ENCODE measurements at regions not wholly inside any gene's neighbourhood (a gene's known extent, or its start where the extent isn't known, plus 50 kb on each side); places are given as distances from the start of the nearest gene placed in this dataset.

DNA sequence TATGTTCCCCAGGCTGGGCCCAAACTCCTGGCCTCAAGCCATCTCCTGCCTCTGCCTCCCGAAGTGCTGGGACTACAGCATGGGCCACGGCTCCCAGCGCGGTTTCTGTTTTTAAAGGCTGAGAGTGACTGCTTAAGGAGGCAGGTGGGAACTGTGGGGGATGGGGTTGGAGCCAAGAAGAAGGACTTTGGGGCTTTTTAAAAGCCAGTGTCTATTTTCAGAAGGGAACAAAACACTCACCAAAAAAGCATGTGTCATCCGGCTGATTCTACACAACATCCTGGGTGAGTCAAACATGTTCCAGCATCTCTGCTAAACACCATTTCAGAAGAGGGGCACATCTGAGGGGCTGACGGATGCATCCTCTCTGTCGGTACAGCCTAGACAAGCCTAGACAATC, 824.5 kb downstream of the TYW1 start:
- Histone ChIP-seq H2AFZ (no peak overlapping the region), H3F3A (replicated peaks; ENCODE audit: low read depth) (no peaks in the 10 kb centered on the region), H3K27me3 (ENCODE audit: insufficient read depth) (no peaks in the 10 kb centered on the region), H3K4me2 (no peak overlapping the region), H3K79me2 (replicated peaks; ENCODE audit: insufficient read depth) (no peaks in the 10 kb centered on the region), H3K27ac (ENCODE audit: low read depth) (no peak overlapping the region), H3K9me2 (ENCODE audit: insufficient read depth) (no peaks in the 10 kb centered on the region), H3K4me1 (ENCODE audit: insufficient read depth) (no peaks in the 10 kb centered on the region), H4K20me1 (replicated peaks; ENCODE audit: insufficient read depth) (no peaks in the 10 kb centered on the region), H3K4me3 (no peak overlapping the region), H3K36me3 (ENCODE audit: insufficient read depth) (no peaks in the 10 kb centered on the region; the same call in 1 of the 2 replicates)
- peaks cover 6% of the 10 kb centered on the region for H3K27me3 Mint-ChIP-seq (ENCODE audit: insufficient read depth, low read depth, poor library complexity)
- H3K4me3 Mint-ChIP-seq = no peak overlapping the region
- H3K4me1 Mint-ChIP-seq = no peaks in the 10 kb centered on the region
- no peak for DNase-seq (ENCODE audit: low spot score)
- no peak for ATAC-seq
- no peak overlapping the region for H3K27ac Mint-ChIP-seq
- H3K36me3 Mint-ChIP-seq (ENCODE audit: low read depth) = peaks cover 42% of the 10 kb centered on the region
- H3K9me3 Mint-ChIP-seq = peaks cover 97% of the 10 kb centered on the region
- no peak for TF ChIP-seq ZNF114 (CRISPR knock-in tag; IDR thresholded peaks at IDR 0.05)
- TF ChIP-seq, protein P1, sequence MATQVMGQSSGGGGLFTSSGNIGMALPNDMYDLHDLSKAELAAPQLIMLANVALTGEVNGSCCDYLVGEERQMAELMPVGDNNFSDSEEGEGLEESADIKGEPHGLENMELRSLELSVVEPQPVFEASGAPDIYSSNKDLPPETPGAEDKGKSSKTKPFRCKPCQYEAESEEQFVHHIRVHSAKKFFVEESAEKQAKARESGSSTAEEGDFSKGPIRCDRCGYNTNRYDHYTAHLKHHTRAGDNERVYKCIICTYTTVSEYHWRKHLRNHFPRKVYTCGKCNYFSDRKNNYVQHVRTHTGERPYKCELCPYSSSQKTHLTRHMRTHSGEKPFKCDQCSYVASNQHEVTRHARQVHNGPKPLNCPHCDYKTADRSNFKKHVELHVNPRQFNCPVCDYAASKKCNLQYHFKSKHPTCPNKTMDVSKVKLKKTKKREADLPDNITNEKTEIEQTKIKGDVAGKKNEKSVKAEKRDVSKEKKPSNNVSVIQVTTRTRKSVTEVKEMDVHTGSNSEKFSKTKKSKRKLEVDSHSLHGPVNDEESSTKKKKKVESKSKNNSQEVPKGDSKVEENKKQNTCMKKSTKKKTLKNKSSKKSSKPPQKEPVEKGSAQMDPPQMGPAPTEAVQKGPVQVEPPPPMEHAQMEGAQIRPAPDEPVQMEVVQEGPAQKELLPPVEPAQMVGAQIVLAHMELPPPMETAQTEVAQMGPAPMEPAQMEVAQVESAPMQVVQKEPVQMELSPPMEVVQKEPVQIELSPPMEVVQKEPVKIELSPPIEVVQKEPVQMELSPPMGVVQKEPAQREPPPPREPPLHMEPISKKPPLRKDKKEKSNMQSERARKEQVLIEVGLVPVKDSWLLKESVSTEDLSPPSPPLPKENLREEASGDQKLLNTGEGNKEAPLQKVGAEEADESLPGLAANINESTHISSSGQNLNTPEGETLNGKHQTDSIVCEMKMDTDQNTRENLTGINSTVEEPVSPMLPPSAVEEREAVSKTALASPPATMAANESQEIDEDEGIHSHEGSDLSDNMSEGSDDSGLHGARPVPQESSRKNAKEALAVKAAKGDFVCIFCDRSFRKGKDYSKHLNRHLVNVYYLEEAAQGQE (IDR thresholded peaks at IDR 0.05; ENCODE audit: unreplicated experiment) = no peak
- TF ChIP-seq, protein P2, sequence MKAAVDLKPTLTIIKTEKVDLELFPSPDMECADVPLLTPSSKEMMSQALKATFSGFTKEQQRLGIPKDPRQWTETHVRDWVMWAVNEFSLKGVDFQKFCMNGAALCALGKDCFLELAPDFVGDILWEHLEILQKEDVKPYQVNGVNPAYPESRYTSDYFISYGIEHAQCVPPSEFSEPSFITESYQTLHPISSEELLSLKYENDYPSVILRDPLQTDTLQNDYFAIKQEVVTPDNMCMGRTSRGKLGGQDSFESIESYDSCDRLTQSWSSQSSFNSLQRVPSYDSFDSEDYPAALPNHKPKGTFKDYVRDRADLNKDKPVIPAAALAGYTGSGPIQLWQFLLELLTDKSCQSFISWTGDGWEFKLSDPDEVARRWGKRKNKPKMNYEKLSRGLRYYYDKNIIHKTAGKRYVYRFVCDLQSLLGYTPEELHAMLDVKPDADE (IDR thresholded peaks at IDR 0.05) = no peak
- TF ChIP-seq, protein P3, sequence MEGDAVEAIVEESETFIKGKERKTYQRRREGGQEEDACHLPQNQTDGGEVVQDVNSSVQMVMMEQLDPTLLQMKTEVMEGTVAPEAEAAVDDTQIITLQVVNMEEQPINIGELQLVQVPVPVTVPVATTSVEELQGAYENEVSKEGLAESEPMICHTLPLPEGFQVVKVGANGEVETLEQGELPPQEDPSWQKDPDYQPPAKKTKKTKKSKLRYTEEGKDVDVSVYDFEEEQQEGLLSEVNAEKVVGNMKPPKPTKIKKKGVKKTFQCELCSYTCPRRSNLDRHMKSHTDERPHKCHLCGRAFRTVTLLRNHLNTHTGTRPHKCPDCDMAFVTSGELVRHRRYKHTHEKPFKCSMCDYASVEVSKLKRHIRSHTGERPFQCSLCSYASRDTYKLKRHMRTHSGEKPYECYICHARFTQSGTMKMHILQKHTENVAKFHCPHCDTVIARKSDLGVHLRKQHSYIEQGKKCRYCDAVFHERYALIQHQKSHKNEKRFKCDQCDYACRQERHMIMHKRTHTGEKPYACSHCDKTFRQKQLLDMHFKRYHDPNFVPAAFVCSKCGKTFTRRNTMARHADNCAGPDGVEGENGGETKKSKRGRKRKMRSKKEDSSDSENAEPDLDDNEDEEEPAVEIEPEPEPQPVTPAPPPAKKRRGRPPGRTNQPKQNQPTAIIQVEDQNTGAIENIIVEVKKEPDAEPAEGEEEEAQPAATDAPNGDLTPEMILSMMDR (conservative IDR thresholded peaks at IDR 0.05; ENCODE audit: low read depth in 2 of 2) = no peak
- TF ChIP-seq NANOG (IDR thresholded peaks at IDR 0.05; ENCODE audit: borderline replicate concordance) = no peak
- no peak for TF ChIP-seq EZH2 (IDR thresholded peaks at IDR 0.05; ENCODE audit: low read depth, unreplicated experiment)
- no peak for TF ChIP-seq EZH2phosphoT487 (IDR thresholded peaks at IDR 0.05; ENCODE audit: unreplicated experiment)
- no peak for TF ChIP-seq CREB1 (CRISPR knock-in tag; IDR thresholded peaks at IDR 0.05; ENCODE audit: low read depth)
- no peak for TF ChIP-seq JUNB (IDR thresholded peaks at IDR 0.05; ENCODE audit: unreplicated experiment)
- no peak for TF ChIP-seq POLR2AphosphoS5 (IDR thresholded peaks at IDR 0.05; ENCODE audit: low read depth)
- TF ChIP-seq ZNF462 (CRISPR knock-in tag; IDR thresholded peaks at IDR 0.05) = no peak
- TF ChIP-seq STAT1 (IDR thresholded peaks at IDR 0.05; ENCODE audit: unreplicated experiment) = no peak
- no peak for TF ChIP-seq ZNF331 (CRISPR knock-in tag; IDR thresholded peaks at IDR 0.05; ENCODE audit: low read depth)
